Activated CD8-positive, alpha-beta T cell treated with anti-CD3 and anti-CD28 coated beads for 36 hours (primary cell): ENCODE measurements at regions not wholly inside any gene's neighbourhood (a gene's known extent, or its start where the extent isn't known, plus 50 kb on each side); places are given as distances from the start of the nearest gene placed in this dataset.

Experiments
- ATAC-seq: fragments of 200-7000 bp; cut with Tn5 transposase; one replicate; pipeline ENCODE4 v1.10.0; 2021; ENCODE audit warnings: mild to moderate bottlenecking, moderate library complexity
- CTCF ChIA-PET: fragments of 350-600 bp; sonication (Branson Sonifier 250); formaldehyde crosslinking; loops from one replicate; lab custom pipeline; 2021; ENCODE audit warnings: antibody characterized with exemption; lab: Charles Lee
- POLR2A ChIA-PET: fragments of 350-600 bp; sonication (Branson Sonifier 250); formaldehyde crosslinking; loops from one replicate; lab custom pipeline; 2021; ENCODE audit warnings: antibody characterized with exemption; lab: Charles Lee
- DNase-seq: peaks from one replicate; pipeline ENCODE4 v3.0.0-alpha.2; 2020
- H3K27ac Mint-ChIP-seq: one replicate; pipeline ENCODE4 v1.8.0; 2021; ENCODE audit warnings: mild to moderate bottlenecking, mixed read lengths
- H3K27me3 Mint-ChIP-seq: one replicate; pipeline ENCODE4 v1.8.0; 2021; ENCODE audit warnings: mixed read lengths
- H3K36me3 Mint-ChIP-seq: one replicate; pipeline ENCODE4 v1.8.0; 2021; ENCODE audit warnings: low read depth, mixed read lengths
- H3K4me1 Mint-ChIP-seq: one replicate; pipeline ENCODE4 v1.8.0; 2021; ENCODE audit warnings: low read depth, mixed read lengths
- H3K4me3 Mint-ChIP-seq: one replicate; pipeline ENCODE4 v1.8.0; 2021; ENCODE audit warnings: mild to moderate bottlenecking, moderate library complexity, mixed read lengths
- H3K9me3 Mint-ChIP-seq: one replicate; pipeline ENCODE4 v1.8.0; 2021; ENCODE audit warnings: mixed read lengths
- CTCF ChIP-seq: fragments of 200-600 bp; IDR thresholded peaks from one replicate; pipeline ENCODE4 v1.8.0; 2022; ENCODE audit warnings: antibody characterized with exemption, mild to moderate bottlenecking
- intact Hi-C: fragments of 100-400 bp; cut with micrococcal nuclease; formaldehyde crosslinking; loops from one replicate; pipeline ENCODE4 v1.10.0; 2022

GRCh38 chr5:179413711-179414458 is 68.6 kb upstream of the ADAMTS2 start:
- Mint-ChIP-seq H3K27me3 (peaks cover 4% of the 10 kb centered on the region), H3K36me3 (no peaks in the 10 kb centered on the region), H3K9me3 (no peaks in the 10 kb centered on the region), H3K4me1 (no peaks in the 10 kb centered on the region), H3K4me3 (no peak overlapping the region), H3K27ac (no peak overlapping the region)
- ChIA-PET POLR2A (no interaction called here), CTCF (no interaction called here)
- no peak for ATAC-seq
- TF ChIP-seq CTCF: no peak
- no peak for DNase-seq
- intact Hi-C loops: no loop called here

- H3K4me1 Mint-ChIP-seq: no peaks in the 10 kb centered on the region
- intact Hi-C loops: no loop called here
- H3K27me3 Mint-ChIP-seq: peaks cover 4% of the 10 kb centered on the region
- no peak for DNase-seq
- ATAC-seq: no peak
- POLR2A ChIA-PET: no interaction called here
- TF ChIP-seq CTCF: no peak
- no peak overlapping the region for H3K27ac Mint-ChIP-seq
- H3K4me3 Mint-ChIP-seq: no peak overlapping the region
- H3K9me3 Mint-ChIP-seq: no peaks in the 10 kb centered on the region
- H3K36me3 Mint-ChIP-seq: no peaks in the 10 kb centered on the region
- CTCF ChIA-PET: no interaction called here
Measured at GRCh38 chr5:179413086-179413690, 67.9 kb upstream of the ADAMTS2 start.

- ChIA-PET CTCF (no interaction called here), POLR2A (no interaction called here)
- intact Hi-C loops: no loop called here
- Mint-ChIP-seq H3K4me1 (no peaks in the 10 kb centered on the region), H3K27ac (no peak overlapping the region), H3K4me3 (no peak overlapping the region), H3K27me3 (peaks cover 3% of the 10 kb centered on the region), H3K9me3 (no peaks in the 10 kb centered on the region), H3K36me3 (no peaks in the 10 kb centered on the region)
- DNase-seq (no peak), ATAC-seq (no peak)
- no peak for TF ChIP-seq CTCF
Measured at GRCh38 chr5:179411161-179411841, 66.0 kb upstream of the ADAMTS2 start.

GRCh38 chr5:179410291-179411160 is 65.3 kb upstream of the ADAMTS2 start:
- Mint-ChIP-seq H3K36me3 (no peaks in the 10 kb centered on the region), H3K27ac (no peak overlapping the region), H3K27me3 (no peaks in the 10 kb centered on the region), H3K9me3 (no peaks in the 10 kb centered on the region), H3K4me3 (no peak overlapping the region), H3K4me1 (no peaks in the 10 kb centered on the region)
- no peak for TF ChIP-seq CTCF
- ChIA-PET CTCF (no interaction called here), POLR2A (no interaction called here)
- DNase-seq (no peak), ATAC-seq (no peak)
- intact Hi-C loops: no loop called here
